GM23248 (cell line): ENCODE measurements at regions not wholly inside any gene's neighbourhood (a gene's known extent, or its start where the extent isn't known, plus 50 kb on each side); places are given as distances from the start of the nearest gene placed in this dataset.

ENCODE experiments used
- DNase-seq: peaks from one replicate; pipeline ENCODE4 v3.0.0-alpha.2; 2015
- H2AFZ ChIP-seq: fragments of 200-600 bp; sonication (generic); 2 replicates; pipeline ENCODE4 v1.6.1; 2016; ENCODE audit warnings: antibody characterized with exemption
- H3F3A ChIP-seq: fragments of 200-600 bp; sonication (generic); 2 replicates; pipeline ENCODE4 v1.6.1; 2016; ENCODE audit warnings: mild to moderate bottlenecking, antibody characterized with exemption, mixed run types; ENCODE audit not compliant: insufficient read depth
- H3K27ac ChIP-seq: fragments of 200-600 bp; sonication (generic); 2 replicates; pipeline ENCODE4 v1.5.1; 2016; ENCODE audit warnings: mild to moderate bottlenecking
- H3K27me3 ChIP-seq: fragments of 200-600 bp; sonication (generic); replicated peaks from 2 replicates; pipeline ENCODE4 v1.6.1; 2016; ENCODE audit warnings: mild to moderate bottlenecking; ENCODE audit not compliant: insufficient read depth
- H3K36me3 ChIP-seq: fragments of 200-600 bp; sonication (generic); 2 replicates; pipeline ENCODE4 v1.6.1; 2016; ENCODE audit warnings: low read depth, mild to moderate bottlenecking
- H3K4me1 ChIP-seq: fragments of 200-600 bp; sonication (generic); 2 replicates; pipeline ENCODE4 v1.6.1; 2016; ENCODE audit warnings: mild to moderate bottlenecking; ENCODE audit not compliant: insufficient read depth
- H3K4me2 ChIP-seq: fragments of 200-600 bp; sonication (generic); one replicate; pipeline ENCODE4 v1.6.1; 2016; ENCODE audit warnings: mild to moderate bottlenecking; ENCODE audit not compliant: unreplicated experiment
- H3K4me3 ChIP-seq: fragments of 200-600 bp; sonication (generic); 2 replicates; pipeline ENCODE4 v1.5.1; 2016; ENCODE audit warnings: mild to moderate bottlenecking
- H3K79me2 ChIP-seq: fragments of 200-600 bp; sonication (generic); 2 replicates; pipeline ENCODE4 v1.6.1; 2016; ENCODE audit warnings: mild to moderate bottlenecking; ENCODE audit not compliant: insufficient read depth
- H3K9ac ChIP-seq: fragments of 200-600 bp; sonication (generic); 2 replicates; pipeline ENCODE4 v1.6.1; 2016; ENCODE audit warnings: mild to moderate bottlenecking
- H3K9me2 ChIP-seq: fragments of 200-600 bp; sonication (generic); 2 replicates; pipeline ENCODE4 v1.6.1; 2016; ENCODE audit warnings: mixed run types, mild to moderate bottlenecking, moderate library complexity; ENCODE audit not compliant: insufficient read depth
- H3K9me3 ChIP-seq: fragments of 200-600 bp; sonication (generic); one replicate; pipeline ENCODE4 v1.6.1; 2017; ENCODE audit warnings: low read depth
- H4K20me1 ChIP-seq: fragments of 200-600 bp; sonication (generic); 2 replicates; pipeline ENCODE4 v1.6.0; 2016; ENCODE audit not compliant: insufficient read depth
- EZH2 ChIP-seq: fragments of 200-600 bp; sonication (generic); IDR thresholded peaks from 2 replicates; pipeline ENCODE4 v1.6.1; 2018; ENCODE audit warnings: antibody characterized with exemption, mild to moderate bottlenecking; ENCODE audit not compliant: insufficient read depth, poor library complexity, severe bottlenecking
- EZH2phosphoT487 ChIP-seq: fragments of 200-600 bp; sonication (generic); IDR thresholded peaks from 2 replicates; pipeline ENCODE4 v1.6.1; 2018; ENCODE audit warnings: antibody characterized with exemption, moderate library complexity, mild to moderate bottlenecking, low read depth; ENCODE audit not compliant: insufficient read depth
- WGBS, 2 experiments: methylation state at CpG; one replicate each; pipeline ENCODE4 v1.1.6; 2015 to 2017; ENCODE audit warnings: low lambda C conversion rate in 2 of 2, low coverage in 1 of 2; ENCODE audit errors: missing lambda C conversion rate in 2 of 2; 5-methylcytosine and 5-hydroxymethylcytosine counted together
- in situ Hi-C: fragments of 300-500 bp; cut with MboI; formaldehyde crosslinking; loops from 2 replicates; pipeline ENCODE4 v1.15.0; 2020

DNA sequence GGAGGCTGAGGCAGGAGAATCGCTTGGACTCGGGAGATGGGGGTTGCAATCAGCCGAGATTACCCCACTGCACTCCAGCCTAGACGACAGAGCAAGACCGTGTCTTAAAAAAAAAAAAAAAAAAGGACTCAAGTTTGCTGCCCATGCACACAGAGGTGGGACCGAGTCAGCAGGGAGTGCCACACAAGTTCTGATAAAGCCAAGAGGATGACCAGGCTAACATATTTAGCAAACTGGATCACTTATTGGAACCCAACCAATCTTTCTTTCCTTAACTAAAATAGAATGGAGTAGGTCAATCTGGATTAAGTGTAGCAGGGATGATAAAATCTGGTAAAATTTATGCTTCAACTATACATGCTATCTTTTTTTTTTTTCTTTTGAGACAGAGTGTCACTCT, 190.4 kb upstream of the FOXN3 start:
- H2AFZ ChIP-seq, result no peak overlapping the region
- no peaks in the 10 kb centered on the region for H3K27me3 ChIP-seq
- H3K4me1 ChIP-seq, result no peaks in the 10 kb centered on the region; the same call in 1 of the 2 replicates
- peak; percentile 67 for DNase-seq
- TF ChIP-seq EZH2 (no peak), EZH2phosphoT487 (no peak)
- 67 to 72% methylated on average over 6 of the region's 6 CpGs for WGBS, 2 experiments
- in situ Hi-C loops, result no loop called here
- H3K9me3 ChIP-seq, result no peaks in the 10 kb centered on the region
- H3K4me3 ChIP-seq, result no peak overlapping the region
- H3K79me2 ChIP-seq, result peaks cover 67% of the 10 kb centered on the region
- no peaks in the 10 kb centered on the region for H4K20me1 ChIP-seq
- no peaks in the 10 kb centered on the region for H3K36me3 ChIP-seq
- H3F3A ChIP-seq, result no peaks in the 10 kb centered on the region
- H3K4me2 ChIP-seq, result no peak overlapping the region
- H3K9me2 ChIP-seq, result no peaks in the 10 kb centered on the region
- no peak overlapping the region for H3K9ac ChIP-seq
- no peak overlapping the region for H3K27ac ChIP-seq

DNA sequence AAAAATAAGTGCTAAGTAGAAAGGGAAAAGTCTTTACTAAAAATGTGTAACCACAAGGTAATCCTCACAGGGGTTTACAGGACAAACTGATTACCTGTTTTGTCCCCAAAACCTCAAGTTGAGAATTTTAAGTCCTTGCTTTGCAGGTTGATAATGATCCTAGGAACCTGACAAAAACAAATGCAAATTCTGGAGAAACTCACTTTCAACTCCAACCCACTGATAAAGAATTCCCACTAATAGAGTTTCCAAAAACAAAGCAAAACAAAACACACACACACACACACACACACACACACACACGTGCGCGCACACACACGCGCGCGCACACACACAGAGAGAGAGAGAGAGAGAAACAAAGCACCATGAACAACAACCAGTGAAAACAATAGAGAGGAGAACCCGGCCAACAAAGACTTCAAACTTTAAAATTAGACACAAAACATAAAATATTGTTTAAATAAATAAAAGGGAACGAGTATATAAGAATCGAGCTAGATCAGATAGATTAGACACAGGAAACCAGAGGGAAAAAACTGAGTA, 187.0 kb upstream of the FOXN3 start:
- no peak for DNase-seq
- WGBS, 2 experiments, result 85 to 94% methylated on average over 10 of the region's 10 CpGs
- in situ Hi-C loops, result no loop called here

DNA sequence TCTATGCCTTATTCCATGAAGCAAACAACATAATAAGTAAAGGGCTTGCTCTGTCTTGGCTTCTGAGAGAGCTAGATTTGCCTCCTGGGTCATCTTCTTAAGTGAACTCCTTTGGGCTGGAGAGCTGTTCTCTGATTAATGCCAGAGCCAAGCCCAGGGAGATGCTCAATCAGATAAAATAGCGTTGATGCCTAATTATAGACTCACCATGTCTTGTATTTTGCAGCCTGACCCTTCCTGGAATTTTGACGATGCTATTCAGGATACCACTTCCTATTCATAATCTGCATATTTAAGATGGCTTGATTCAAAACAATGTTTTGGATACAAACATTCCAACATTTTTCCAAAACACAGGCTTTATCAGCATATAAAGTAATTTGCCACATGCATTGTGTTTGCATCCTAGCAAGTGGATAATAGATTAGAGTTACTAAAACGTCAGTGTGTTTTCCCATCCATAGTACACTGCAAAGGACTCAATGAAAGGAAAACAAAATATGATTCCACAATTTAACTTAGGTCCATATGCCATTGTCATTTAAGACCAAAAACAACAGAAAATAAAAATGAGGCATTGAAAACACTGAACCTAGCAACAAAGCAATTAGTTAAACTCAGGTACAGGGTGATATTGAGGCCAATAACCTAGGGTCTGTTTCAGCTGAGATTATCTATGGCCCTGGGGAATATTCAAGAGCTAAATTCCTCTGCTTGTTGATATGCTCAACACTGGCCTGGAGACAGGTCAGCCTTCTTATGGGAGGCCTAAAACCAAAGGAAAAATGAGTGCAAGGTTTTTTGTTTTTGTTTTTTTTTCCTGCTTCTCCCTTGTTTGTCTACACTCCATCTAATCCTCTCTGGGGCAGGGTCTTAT, 184.2 kb upstream of the FOXN3 start:
- no peaks in the 10 kb centered on the region for H3K9me2 ChIP-seq
- peak; percentile 45 for DNase-seq
- H3K27me3 ChIP-seq, result no peaks in the 10 kb centered on the region
- no peak overlapping the region for H2AFZ ChIP-seq
- no peaks in the 10 kb centered on the region for H3K36me3 ChIP-seq
- H3K4me1 ChIP-seq, result peaks cover 15% of the 10 kb centered on the region
- peaks cover 38% of the 10 kb centered on the region for H3K79me2 ChIP-seq
- H3F3A ChIP-seq, result peaks cover 11% of the 10 kb centered on the region; the same call in 1 of the 2 replicates
- H3K9me3 ChIP-seq, result peaks cover 5% of the 10 kb centered on the region
- H3K4me3 ChIP-seq, result no peak overlapping the region
- in situ Hi-C loops, result no loop called here
- H3K9ac ChIP-seq, result no peak overlapping the region
- WGBS, 2 experiments, result 52 to 53% methylated on average over 3 of the region's 3 CpGs
- H4K20me1 ChIP-seq, result no peaks in the 10 kb centered on the region
- H3K4me2 ChIP-seq, result peak overlapping the region; percentile 46
- no peak overlapping the region for H3K27ac ChIP-seq
- TF ChIP-seq EZH2phosphoT487, result no peak
- TF ChIP-seq EZH2, result no peak

More for the DNA sequence above, 187.0 kb upstream of the FOXN3 start:
- H3K27ac ChIP-seq, result no peak overlapping the region
- H3K27me3 ChIP-seq, result no peaks in the 10 kb centered on the region
- no peak overlapping the region for H3K9ac ChIP-seq
- no peaks in the 10 kb centered on the region for H4K20me1 ChIP-seq
- H3K79me2 ChIP-seq, result peaks cover 55% of the 10 kb centered on the region
- H3K4me3 ChIP-seq, result no peak overlapping the region
- TF ChIP-seq EZH2 (no peak), EZH2phosphoT487 (no peak)
- H3F3A ChIP-seq, result peaks cover 11% of the 10 kb centered on the region; the same call in 1 of the 2 replicates
- peaks cover 15% of the 10 kb centered on the region for H3K4me1 ChIP-seq
- no peaks in the 10 kb centered on the region for H3K9me2 ChIP-seq
- no peak overlapping the region for H2AFZ ChIP-seq
- no peaks in the 10 kb centered on the region for H3K9me3 ChIP-seq
- H3K36me3 ChIP-seq, result no peaks in the 10 kb centered on the region
- H3K4me2 ChIP-seq, result no peak overlapping the region

DNA sequence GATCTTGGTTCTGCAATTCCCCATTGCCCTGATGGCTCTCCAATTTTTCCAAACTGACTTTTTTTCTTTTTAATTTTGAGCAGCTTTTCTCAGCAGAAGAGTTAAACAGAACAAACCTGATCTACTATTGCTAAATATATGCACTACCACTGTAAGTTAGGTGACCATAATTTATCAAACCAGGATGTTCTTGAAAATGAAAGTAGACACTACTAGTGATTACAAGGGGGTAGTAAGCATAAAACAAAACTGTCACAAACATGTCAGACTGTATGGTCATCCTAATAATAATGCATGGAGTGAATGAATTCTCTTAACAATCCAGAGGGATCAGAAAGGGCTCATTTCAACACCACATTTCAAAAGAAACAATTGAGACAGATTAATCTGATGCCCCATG, 183.0 kb upstream of the FOXN3 start:
- peaks cover 11% of the 10 kb centered on the region; the same call in 1 of the 2 replicates for H3F3A ChIP-seq
- no peak overlapping the region for H3K9ac ChIP-seq
- no peak overlapping the region for H2AFZ ChIP-seq
- peaks cover 5% of the 10 kb centered on the region for H3K9me3 ChIP-seq
- no peak overlapping the region for H3K27ac ChIP-seq
- H4K20me1 ChIP-seq, result no peaks in the 10 kb centered on the region
- H3K27me3 ChIP-seq, result no peaks in the 10 kb centered on the region
- H3K4me2 ChIP-seq, result no peak overlapping the region
- no peak overlapping the region for H3K4me3 ChIP-seq
- in situ Hi-C loops, result no loop called here
- TF ChIP-seq EZH2 (no peak), EZH2phosphoT487 (no peak)
- H3K9me2 ChIP-seq, result no peaks in the 10 kb centered on the region
- H3K36me3 ChIP-seq, result no peaks in the 10 kb centered on the region
- H3K79me2 ChIP-seq, result peaks cover 31% of the 10 kb centered on the region; the same call in 1 of the 2 replicates
- DNase-seq, result no peak
- peaks cover 15% of the 10 kb centered on the region for H3K4me1 ChIP-seq
